GM12801 (cell line): ENCODE measurements at regions not wholly inside any gene's neighbourhood (a gene's known extent, or its start where the extent isn't known, plus 50 kb on each side); places are given as distances from the start of the nearest gene placed in this dataset.

Experiments
- TF ChIP-seq, protein P1 (sequence below): IDR thresholded peaks from one replicate; pipeline ENCODE4 v1.5.1; 2011; ENCODE audit warnings: control low read depth; ENCODE audit not compliant: insufficient read length; ENCODE audit errors: extremely low read depth

GRCh38 chr11:23403210-23404185 lies 543.2 kb upstream of the CCDC179 start:
- TF ChIP-seq, protein P1, sequence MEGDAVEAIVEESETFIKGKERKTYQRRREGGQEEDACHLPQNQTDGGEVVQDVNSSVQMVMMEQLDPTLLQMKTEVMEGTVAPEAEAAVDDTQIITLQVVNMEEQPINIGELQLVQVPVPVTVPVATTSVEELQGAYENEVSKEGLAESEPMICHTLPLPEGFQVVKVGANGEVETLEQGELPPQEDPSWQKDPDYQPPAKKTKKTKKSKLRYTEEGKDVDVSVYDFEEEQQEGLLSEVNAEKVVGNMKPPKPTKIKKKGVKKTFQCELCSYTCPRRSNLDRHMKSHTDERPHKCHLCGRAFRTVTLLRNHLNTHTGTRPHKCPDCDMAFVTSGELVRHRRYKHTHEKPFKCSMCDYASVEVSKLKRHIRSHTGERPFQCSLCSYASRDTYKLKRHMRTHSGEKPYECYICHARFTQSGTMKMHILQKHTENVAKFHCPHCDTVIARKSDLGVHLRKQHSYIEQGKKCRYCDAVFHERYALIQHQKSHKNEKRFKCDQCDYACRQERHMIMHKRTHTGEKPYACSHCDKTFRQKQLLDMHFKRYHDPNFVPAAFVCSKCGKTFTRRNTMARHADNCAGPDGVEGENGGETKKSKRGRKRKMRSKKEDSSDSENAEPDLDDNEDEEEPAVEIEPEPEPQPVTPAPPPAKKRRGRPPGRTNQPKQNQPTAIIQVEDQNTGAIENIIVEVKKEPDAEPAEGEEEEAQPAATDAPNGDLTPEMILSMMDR: no peak

DNA sequence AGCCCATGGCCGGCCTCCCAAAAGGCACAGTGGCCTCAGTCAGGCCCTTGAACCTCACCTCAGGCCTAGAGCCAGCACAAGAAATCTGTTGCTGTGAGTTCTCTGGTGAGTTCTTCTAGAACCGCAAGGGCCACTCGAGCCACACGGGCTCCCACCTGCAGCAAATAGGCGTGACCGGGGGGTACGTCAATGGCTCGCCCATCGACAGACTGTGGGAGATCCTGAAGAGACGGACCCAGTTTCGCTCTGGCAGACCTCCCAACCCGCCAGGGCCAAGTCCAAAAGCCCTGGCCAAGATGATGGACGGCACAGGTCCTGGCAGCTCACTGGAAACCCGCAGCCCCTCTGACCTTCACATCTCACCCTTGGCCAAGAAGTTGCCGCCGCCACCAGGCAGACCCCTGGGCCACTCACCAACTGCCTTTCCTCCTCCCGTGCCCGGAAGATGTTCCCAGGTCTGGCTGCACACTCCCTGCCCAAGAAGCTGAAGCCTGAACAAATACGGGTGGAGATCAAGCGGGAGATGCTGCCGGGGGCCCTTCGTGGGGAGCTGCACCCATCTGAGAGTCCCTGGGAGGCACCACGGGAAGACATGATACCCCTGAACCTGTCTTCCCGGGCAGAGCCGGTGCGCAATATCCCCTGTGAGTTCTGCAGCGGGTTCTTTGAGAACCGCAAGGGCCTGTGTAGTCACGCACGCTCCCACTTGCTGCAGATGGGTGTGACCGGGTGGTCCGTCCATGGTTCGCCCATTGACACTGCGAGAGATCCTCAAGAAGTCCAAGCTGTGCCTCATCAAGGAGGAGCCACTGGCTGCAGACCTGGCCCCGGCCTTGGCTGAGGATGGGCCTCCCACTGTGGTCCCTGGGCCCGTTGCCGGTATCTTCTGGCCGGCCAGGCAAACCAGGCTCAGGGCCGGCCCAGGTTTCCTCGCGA lies 544.2 kb upstream of the CCDC179 start:
- TF ChIP-seq, protein P1: no peak

DNA sequence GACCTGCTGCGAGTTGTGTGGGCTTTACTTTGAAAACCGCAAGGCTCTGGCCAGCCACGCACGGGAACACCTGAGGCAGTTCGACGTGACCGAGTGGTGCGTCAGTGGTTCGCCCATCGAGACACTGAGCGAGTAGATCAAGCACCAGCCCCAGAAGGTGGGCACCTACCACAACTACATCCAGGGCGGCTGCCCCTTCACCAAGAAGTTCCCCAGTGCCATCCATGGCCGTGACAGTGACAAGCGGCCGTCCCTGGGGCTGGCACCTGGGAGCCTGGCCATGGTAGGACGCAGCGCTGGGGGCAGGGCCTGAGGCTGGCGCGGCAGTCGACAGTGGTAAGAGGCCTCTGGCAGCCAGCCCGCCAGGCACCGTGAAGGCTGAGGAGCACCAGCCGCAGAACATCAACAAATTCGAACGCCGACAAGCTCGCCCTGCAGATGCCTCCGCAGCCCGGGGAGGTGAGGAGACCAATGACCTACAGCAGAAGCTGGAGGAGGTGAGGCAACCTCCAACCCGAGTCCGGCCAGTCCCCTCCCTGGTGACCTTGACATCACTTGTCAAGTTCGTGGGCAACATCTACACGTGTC lies 545.2 kb upstream of the CCDC179 start:
- TF ChIP-seq, protein P1: no peak

DNA sequence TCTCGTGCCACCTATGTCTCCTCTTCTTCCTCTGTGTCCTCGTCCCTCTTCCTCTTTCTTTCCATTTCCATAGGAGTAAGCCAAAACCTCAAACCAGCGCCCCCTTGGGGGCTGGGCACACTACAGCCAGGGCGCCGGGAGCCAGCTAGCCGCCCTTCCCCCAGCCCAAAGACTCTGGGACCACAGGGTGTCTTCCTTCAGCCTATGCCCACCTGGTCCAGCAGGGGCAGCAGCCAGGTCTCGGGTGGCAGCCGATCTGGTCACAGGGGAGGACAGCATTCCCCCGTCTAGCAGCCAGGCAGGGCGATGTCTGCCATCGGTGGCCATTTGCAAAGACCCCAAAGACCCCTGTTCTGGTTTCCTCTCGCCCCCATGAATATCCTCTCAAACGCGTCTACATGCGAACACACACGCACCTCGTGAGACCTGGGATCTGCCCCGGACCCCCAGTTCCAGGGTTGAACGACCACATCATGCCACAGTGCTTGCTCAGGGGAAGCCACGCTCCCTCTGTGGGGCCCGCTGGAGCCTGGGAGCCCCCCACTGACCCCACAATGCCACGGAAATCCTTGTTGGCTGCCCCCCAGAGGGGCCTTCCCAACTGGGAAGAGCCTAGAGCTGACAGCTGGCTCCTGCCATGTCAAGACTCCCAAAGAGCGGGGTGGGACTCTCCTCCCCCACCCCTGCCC lies 546.0 kb upstream of the CCDC179 start:
- TF ChIP-seq, protein P1: no peak

DNA sequence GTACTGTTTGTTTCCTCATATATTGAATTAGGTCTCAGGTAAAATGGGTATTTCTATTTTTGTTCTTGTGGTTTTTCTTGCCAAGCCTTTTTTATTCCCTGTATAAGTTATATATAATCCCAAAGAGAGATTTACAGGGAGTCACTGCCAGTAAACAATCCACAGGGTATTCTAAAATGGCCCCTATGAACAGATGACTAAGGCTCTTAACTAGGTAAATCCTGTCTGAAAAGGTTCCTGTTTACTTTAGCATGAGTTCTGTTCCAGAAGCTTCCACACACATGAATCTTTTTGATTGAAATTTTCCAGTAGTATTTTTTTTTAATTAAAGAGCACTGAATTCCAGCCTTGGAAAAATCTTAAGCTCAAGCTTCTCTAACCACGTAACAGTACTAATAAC lies 552.8 kb upstream of the CCDC179 start:
- TF ChIP-seq, protein P1: no peak

GRCh38 chr11:23423104-23423503 lies 562.8 kb upstream of the CCDC179 start:
- TF ChIP-seq, protein P1: no peak

DNA sequence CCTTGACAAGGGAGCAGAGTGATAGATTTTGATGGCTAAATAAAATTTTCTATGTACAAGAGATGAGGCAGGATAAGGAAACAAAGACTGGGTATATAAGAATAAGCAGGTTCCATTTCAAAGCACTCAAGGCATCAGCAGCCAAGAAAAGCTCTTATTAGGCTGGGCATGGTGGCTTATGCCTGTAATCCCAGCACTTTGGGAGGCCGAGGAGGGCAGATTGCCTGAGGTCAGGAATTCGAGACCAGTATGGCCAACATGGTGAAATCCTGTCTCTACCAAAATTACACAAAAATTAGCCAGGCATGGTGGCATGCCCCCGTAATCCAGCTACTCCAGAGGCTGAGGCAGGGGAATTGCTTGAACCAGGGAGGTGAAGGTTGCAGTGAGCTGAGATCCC lies 563.4 kb upstream of the CCDC179 start:
- TF ChIP-seq, protein P1: no peak
